ENCODE measurements at regions not wholly inside any gene's neighbourhood (a gene's known extent, or its start where the extent isn't known, plus 50 kb on each side); places are given as distances from the start of the nearest gene placed in this dataset.
"Not testable (repeated sequence)": the region's sequence is repeated elsewhere in the genome, so short reads cannot be mapped to it uniquely, and the experiment has no call there.

DNA sequence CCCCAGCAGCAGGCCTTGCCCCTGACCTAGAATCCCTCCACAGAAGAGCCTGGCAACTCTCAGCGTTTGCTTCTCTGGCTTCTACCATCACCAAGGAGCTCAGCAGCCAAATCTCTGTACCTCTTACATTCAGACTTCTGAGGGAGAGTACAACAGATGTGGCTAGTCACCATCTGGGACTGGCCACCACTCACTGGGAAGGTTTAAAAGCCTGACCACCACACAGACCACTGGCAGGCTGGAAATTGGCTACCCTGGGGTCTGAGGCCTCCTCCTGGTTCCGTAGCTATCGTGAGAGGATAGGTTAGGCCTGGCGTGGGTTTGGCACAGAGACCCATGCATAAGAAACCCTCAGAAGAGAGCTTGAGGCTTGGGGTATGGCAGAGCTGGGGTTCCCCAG lies 478.5 kb upstream of the CADM1 start:
- ChIA-PET CTCF (interaction anchor here (1.0 kb wide), 1 partner anchor 10 kb away, joined by 3 read pairs; no protein-coding TSS in a partner anchor), POLR2A (interaction anchor here (0.6 kb wide), 1 partner anchor 891 kb away, joined by 3 read pairs; no protein-coding TSS in a partner anchor)
- H3K4me3 ChIP-seq (ENCODE audit: low read depth, low read length), result no peak overlapping the region
- H3K27ac ChIP-seq (ENCODE audit: low read depth, low read length), result no peak overlapping the region
- peaks cover 5% of the 10 kb centered on the region for H3K27me3 ChIP-seq (ENCODE audit: control insufficient read depth, insufficient read depth, low read length)
- H3K9me3 ChIP-seq (ENCODE audit: control insufficient read depth, insufficient read depth, low read length), result no peaks in the 10 kb centered on the region
- TF ChIP-seq, protein P1, sequence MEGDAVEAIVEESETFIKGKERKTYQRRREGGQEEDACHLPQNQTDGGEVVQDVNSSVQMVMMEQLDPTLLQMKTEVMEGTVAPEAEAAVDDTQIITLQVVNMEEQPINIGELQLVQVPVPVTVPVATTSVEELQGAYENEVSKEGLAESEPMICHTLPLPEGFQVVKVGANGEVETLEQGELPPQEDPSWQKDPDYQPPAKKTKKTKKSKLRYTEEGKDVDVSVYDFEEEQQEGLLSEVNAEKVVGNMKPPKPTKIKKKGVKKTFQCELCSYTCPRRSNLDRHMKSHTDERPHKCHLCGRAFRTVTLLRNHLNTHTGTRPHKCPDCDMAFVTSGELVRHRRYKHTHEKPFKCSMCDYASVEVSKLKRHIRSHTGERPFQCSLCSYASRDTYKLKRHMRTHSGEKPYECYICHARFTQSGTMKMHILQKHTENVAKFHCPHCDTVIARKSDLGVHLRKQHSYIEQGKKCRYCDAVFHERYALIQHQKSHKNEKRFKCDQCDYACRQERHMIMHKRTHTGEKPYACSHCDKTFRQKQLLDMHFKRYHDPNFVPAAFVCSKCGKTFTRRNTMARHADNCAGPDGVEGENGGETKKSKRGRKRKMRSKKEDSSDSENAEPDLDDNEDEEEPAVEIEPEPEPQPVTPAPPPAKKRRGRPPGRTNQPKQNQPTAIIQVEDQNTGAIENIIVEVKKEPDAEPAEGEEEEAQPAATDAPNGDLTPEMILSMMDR (IDR thresholded peaks at IDR 0.05; ENCODE audit: low read depth, low read length), result no peak
- DNase-seq (ENCODE audit: low read depth, low spot score), result no peak

- H3K9me3 ChIP-seq (ENCODE audit: control insufficient read depth, insufficient read depth, low read length), result no peaks in the 10 kb centered on the region
- CTCF ChIA-PET, result no interaction called here
- no peak overlapping the region for H3K27ac ChIP-seq (ENCODE audit: low read depth, low read length)
- H3K27me3 ChIP-seq (ENCODE audit: control insufficient read depth, insufficient read depth, low read length), result peaks cover 5% of the 10 kb centered on the region
- H3K4me3 ChIP-seq (ENCODE audit: low read depth, low read length), result no peak overlapping the region
- DNase-seq (ENCODE audit: low read depth, low spot score), result no peak
- POLR2A ChIA-PET, result interaction anchor here (0.6 kb wide), 1 partner anchor 891 kb away, joined by 3 read pairs; no protein-coding TSS in a partner anchor
- TF ChIP-seq, protein P1 (IDR thresholded peaks at IDR 0.05; ENCODE audit: low read depth, low read length), result no peak
These were observed 477.7 kb upstream of the CADM1 start for GRCh38 chr11:115981814-115982471.

DNA sequence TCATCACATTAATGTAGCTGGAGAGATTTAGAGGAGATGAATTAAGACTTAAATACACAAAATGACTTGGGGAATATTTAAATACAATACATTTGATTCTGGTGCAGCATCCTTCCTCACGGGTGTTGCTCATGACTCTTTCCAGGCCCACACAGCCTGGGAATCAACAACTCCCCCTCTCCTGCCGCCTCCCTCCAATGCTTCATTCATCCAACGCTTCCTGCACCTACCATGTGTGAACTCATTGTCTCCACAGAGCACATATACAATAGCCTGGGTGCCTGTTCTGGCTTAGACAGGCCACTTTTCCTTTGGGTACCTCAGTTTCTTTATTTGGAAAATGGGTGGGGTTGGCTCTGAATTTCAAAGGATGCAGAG lies 476.9 kb upstream of the CADM1 start:
- no peak overlapping the region for H3K27ac ChIP-seq (ENCODE audit: low read depth, low read length)
- no peaks in the 10 kb centered on the region for H3K9me3 ChIP-seq (ENCODE audit: control insufficient read depth, insufficient read depth, low read length)
- ChIA-PET CTCF (no interaction called here), POLR2A (no interaction called here)
- TF ChIP-seq, protein P1 (IDR thresholded peaks at IDR 0.05; ENCODE audit: low read depth, low read length), result no peak
- DNase-seq (ENCODE audit: low read depth, low spot score), result no peak
- H3K4me3 ChIP-seq (ENCODE audit: low read depth, low read length), result no peak overlapping the region
- H3K27me3 ChIP-seq (ENCODE audit: control insufficient read depth, insufficient read depth, low read length), result peaks cover 12% of the 10 kb centered on the region

- TF ChIP-seq, protein P1 (IDR thresholded peaks at IDR 0.05; ENCODE audit: low read depth, low read length), result no peak
- H3K27me3 ChIP-seq (ENCODE audit: control insufficient read depth, insufficient read depth, low read length), result peaks cover 17% of the 10 kb centered on the region
- no peaks in the 10 kb centered on the region for H3K9me3 ChIP-seq (ENCODE audit: control insufficient read depth, insufficient read depth, low read length)
- ChIA-PET POLR2A (no interaction called here), CTCF (no interaction called here)
- no peak overlapping the region for H3K27ac ChIP-seq (ENCODE audit: low read depth, low read length)
- H3K4me3 ChIP-seq (ENCODE audit: low read depth, low read length), result no peak overlapping the region
- DNase-seq (ENCODE audit: low read depth, low spot score), result no peak
These were observed 476.3 kb upstream of the CADM1 start for GRCh38 chr11:115980337-115981103.

DNA sequence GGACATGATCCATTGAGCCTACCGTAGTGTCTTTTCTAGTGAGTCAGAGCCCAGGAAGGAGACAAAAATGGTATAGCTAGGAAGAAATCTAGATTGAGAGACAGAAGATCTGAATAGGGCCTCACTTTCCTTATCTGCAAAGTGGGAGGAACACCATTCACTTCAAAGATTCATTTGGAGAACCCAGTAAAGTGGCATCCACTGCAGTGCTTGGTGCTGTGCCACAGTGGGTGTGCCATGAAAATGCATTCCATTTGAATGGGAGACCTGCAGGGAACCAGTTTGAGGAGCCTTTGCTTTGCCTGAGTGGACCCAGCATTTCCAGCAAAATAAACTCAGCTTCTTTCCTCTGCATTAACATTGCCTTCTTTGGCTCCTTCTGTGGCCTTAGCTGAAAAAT lies 470.5 kb upstream of the CADM1 start:
- TF ChIP-seq, protein P1 (IDR thresholded peaks at IDR 0.05; ENCODE audit: low read depth, low read length), result no peak
- no peak for DNase-seq (ENCODE audit: low read depth, low spot score)
- ChIA-PET CTCF (interaction anchor here (1.1 kb wide), 1 partner anchor 16 kb away, joined by 3 read pairs; no protein-coding TSS in a partner anchor), POLR2A (no interaction called here)
- no peaks in the 10 kb centered on the region for H3K9me3 ChIP-seq (ENCODE audit: control insufficient read depth, insufficient read depth, low read length)
- no peak overlapping the region for H3K27ac ChIP-seq (ENCODE audit: low read depth, low read length)
- no peak overlapping the region for H3K4me3 ChIP-seq (ENCODE audit: low read depth, low read length)
- peaks cover 16% of the 10 kb centered on the region for H3K27me3 ChIP-seq (ENCODE audit: control insufficient read depth, insufficient read depth, low read length)

- H3K9me3 ChIP-seq (ENCODE audit: control insufficient read depth, insufficient read depth, low read length); H3K27ac ChIP-seq (ENCODE audit: low read depth, low read length); H3K27me3 ChIP-seq (ENCODE audit: control insufficient read depth, insufficient read depth, low read length); POLR2A ChIA-PET; DNase-seq (ENCODE audit: low read depth, low spot score); CTCF ChIA-PET; H3K4me3 ChIP-seq (ENCODE audit: low read depth, low read length): not testable (repeated sequence)
These were observed 463.0 kb upstream of the CADM1 start for GRCh38 chr11:115967203-115967602.
